GM21529 (cell line): ENCODE measurements at regions not wholly inside any gene's neighbourhood (a gene's known extent, or its start where the extent isn't known, plus 50 kb on each side); places are given as distances from the start of the nearest gene placed in this dataset.

Experiments
- ATAC-seq: cut with Tn5 transposase; IDR thresholded peaks from one replicate; pipeline ENCODE4 v1.9.1; 2021; ENCODE audit not compliant: unreplicated experiment

DNA sequence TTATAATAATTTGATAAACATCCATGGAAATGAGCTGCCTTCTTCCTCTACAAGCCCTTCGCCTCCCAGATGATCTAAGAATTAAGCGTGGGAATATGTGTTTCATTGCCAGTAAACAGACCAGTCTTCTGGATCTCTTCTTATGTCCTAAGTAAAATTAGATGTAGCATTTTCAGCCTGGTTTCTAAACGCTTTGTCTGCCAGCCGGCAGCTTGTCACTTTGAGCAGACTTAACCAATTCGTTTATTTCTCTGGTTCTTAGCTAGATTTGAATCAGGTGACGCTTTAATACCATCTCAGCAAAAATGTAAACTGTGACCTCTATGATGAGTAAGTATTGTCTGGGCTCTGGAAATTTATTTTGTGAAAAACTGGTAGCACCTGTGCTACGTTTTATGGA lies 380.6 kb upstream of the NUDT12 start:
- no peak for ATAC-seq

DNA sequence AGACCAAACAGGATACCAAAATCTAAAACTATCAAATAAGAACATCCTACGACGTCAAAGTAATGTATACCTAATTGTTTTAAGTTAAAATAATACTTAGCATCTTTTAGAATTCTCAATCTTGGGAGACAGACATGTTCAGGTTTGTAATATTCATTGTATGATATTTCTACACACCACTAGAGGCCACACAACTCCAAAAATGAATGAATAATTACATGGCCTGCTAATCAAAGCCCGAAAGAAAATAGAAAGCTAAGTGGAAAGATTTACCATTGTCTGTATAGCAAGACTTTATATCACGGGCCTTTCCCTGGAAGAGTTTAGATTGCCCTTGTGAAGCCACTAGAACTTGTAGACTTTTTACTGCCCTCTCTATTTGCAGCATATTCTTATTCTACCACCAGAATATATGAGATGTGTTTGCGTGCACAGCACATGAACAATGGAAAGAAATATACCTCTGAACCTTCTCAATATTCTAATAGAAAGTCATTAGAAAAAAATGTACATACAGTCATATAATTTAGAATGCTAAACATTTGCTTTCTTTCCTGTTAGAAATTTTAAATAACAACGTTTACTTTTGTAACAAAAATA lies 380.1 kb upstream of the NUDT12 start:
- ATAC-seq, result no peak

GRCh38 chr5:103941596-103941995 lies 379.0 kb upstream of the NUDT12 start:
- ATAC-seq, result no peak

GRCh38 chr5:103938146-103938695 lies 375.6 kb upstream of the NUDT12 start:
- no peak for ATAC-seq

DNA sequence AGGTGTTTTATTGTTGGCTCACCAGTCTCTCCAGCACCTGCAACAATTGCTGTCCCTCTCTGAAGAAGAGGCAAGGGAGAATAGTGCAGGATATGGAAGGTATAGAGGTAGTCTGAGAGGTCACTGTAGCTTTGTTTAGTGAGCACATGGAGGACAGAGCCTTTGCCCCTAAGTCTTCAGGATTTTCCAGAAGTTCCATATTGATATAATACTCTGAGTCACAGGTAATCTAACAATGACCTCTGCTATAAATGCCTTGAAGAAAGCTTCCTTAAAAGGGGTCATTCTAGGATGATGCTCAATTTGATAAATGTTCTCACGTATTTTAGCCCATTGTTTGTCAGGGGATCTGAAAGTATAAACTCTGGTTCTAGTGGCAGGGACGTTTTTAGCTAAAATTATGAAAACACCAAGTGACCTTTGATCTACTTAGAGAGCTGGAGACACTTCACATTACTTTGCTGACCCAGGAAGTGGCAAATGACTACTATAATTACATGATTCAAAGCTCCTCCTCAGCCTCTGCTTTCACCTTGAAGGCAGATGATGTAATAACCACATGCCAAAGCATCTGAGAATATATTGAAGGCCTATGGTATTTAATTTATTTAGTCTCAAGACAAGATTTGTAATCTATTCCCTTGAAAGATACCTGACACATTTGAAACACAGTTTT lies 366.9 kb upstream of the NUDT12 start:
- no peak for ATAC-seq

DNA sequence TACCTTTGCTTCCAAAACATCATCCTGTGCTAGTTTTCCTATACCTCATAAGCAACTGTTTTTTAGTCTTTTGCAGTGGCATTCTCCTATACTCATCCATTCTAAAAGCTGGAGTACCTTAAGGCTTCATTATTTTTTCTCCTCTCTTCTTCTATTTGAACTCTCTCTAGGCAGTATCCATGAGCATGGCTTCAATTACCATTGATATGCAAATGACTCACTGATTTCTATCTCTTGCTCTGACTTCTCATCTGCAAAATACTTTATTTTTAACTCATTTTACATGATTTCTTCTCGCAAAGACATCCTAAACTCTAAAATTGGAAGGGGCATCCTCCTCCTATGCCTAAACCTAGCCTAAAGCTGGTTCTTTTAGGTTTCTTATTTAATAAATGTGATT lies 365.1 kb upstream of the NUDT12 start:
- no peak for ATAC-seq

- ATAC-seq, result no peak
Observed at GRCh38 chr5:103923616-103924168, 361.1 kb upstream of the NUDT12 start.

DNA sequence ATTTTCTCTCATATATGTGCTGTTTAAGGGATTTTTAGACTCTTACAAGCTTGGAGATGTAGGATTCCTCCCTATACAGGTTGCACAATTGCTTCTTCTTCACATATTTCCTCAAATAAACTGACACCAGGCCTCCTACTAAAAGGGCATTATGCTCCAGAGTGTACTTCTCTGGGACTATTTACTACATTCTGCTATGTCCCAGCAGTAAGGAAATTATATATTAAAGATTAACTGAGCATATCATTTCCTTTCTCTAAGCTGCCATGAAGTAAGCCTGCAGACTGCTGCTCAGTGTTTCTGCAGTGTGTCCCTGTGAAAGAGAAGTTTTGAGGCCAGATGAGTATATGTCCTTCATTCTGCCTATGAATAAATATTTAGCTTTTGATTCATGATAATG lies 356.9 kb upstream of the NUDT12 start:
- ATAC-seq, result no peak

DNA sequence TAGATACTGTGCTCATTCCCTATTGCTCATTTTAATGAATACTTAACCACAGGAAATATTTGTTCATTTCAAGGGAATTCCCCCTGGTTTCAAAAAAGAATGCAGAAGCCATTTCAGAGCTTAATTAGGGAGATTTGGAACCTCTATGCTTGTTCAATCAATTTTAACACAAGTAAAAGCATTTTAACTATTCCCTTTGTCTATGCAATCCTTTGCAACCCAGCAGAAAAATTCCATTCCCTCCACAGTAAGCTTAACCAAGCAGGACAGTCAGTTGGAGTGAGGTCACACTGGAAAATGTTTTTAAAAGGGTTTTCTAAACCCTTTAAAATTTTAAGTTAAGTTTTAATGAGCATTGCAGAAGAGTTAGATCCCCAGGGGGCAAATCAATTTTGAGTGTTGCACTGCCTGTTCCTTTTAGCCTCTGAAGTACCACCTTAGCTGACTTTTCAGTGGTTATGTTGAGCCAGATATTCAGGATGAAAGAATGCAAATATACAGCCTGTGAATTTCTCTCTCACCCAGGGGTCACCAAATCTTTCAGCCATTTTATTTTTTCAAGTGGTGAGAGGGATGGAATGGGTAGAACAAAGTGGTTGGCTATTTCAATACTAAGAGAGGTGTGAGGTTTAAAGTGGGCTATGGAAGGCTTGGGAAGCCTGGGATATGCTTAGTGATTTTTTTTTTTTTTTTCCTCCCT lies 356.2 kb upstream of the NUDT12 start:
- ATAC-seq, result no peak

GRCh38 chr5:103915081-103915480 lies 352.5 kb upstream of the NUDT12 start:
- ATAC-seq, result no peak

DNA sequence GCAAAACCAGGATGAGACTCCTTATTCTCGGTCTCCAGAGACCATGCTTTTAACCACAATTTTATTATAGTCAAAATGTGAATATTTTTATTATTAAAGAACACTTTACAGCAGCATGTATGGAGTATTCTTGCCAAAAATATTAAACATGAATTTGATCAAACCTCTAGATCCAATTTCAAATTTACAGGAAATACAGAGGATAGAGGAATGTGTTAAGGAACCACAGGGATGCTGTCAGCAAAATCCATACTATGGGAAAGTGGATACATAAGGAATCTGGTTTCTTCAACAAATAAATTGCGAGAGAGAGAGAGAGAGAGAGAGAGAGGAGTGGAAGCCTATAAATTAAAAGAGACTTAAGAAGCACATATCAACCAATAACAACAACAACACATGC lies 348.2 kb upstream of the NUDT12 start:
- no peak for ATAC-seq

- no peak for ATAC-seq
Observed at GRCh38 chr5:103910011-103910410, 347.4 kb upstream of the NUDT12 start.

- no peak for ATAC-seq
Observed at GRCh38 chr5:103909391-103909790, 346.8 kb upstream of the NUDT12 start.

GRCh38 chr5:103908336-103909080 lies 345.9 kb upstream of the NUDT12 start:
- ATAC-seq, result no peak

GRCh38 chr5:103907001-103907400 lies 344.4 kb upstream of the NUDT12 start:
- ATAC-seq, result no peak

- no peak for ATAC-seq
Observed at GRCh38 chr5:103904651-103905050, 342.1 kb upstream of the NUDT12 start.

DNA sequence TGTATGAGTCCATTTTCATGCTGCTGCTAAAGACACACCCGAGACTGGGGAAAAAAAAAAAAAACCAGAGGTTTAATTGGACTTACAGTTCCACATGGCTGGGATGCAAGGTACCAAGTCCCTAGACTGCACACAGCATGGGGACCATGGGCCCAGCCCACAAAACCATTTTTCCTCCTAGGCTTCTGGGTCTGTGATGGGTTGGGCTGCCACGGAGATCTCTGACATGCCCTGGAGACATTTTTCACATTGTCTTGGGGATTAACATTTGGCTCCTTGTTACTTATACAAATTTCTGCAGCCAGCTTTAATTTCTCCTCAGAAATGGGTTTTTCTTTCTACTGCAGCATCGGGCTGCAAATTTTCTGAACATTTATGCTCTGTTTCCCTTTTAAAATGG lies 340.3 kb upstream of the NUDT12 start:
- ATAC-seq, result no peak

DNA sequence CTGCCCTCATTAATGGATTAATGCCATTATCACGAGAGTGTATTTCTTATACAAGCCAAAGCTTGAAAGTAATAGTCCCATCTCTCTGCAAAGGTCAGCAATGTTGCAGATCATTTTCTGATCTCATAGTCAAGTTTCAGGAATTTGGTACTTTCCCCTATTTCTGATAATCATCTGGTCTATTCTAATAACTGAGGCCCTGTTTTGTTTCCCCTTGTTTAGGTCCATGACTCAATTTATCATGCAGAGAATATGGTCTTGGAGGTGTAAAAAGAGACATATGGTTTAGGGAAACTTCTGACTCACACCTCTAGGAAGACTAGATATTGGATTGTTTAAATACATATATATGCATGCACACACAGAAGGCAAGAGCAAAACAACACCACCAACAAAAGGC lies 339.3 kb upstream of the NUDT12 start:
- ATAC-seq, result no peak

DNA sequence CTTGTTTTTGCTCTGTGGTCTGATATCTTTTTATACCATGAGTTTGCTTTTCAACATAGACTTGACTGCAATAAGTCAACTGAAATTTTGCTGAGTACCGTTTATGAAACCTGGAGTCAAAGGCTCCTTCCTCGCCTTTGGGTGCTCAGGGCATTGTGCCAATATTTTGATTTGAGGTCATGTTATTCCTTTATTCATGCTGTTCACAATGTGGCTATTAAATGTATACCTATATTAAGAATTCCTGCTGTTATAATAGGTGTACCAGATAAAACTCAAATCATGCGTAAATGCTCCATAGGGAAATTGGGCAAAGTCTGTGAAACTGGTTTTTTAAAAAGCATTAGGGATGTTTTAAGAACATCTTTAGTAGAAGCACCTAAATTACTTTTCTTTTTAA lies 334.0 kb upstream of the NUDT12 start:
- no peak for ATAC-seq

DNA sequence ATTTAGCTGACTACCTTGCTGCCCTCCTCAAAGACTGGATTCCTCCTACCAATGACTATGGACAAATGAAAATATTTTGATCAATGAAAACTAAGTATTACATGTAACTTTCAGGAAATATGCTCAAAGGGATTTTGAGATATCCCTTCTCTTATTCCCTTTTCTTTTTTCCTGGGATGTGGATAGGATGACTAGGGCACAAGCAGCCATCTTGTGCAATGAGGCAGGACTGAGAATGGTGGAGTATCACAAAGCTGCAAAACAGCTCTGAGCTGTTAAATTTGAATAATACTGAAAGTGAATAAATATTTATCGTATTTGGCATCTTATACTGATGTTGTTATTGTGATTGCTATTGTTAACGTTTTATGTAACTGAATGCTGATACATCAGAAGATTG lies 333.1 kb upstream of the NUDT12 start:
- ATAC-seq, result no peak

- no peak for ATAC-seq
Observed at GRCh38 chr5:103894882-103895281, 332.3 kb upstream of the NUDT12 start.
